Lower leg skin (tissue), 4 donors: ENCODE measurements at regions not wholly inside any gene's neighbourhood (a gene's known extent, or its start where the extent isn't known, plus 50 kb on each side); places are given as distances from the start of the nearest gene placed in this dataset.

Experiments
- DNase-seq, 2 donors: peaks; one replicate each; pipeline ENCODE4 v3.0.0-alpha.2; 2019; ENCODE audit warnings: low spot score in 2 of 2
- H3K4me3 ChIP-seq: fragments of 200-600 bp; sonication (generic); 2 replicates; pipeline ENCODE4 v1.5.1; 2017; ENCODE audit warnings: mild to moderate bottlenecking, low read depth; ENCODE audit not compliant: poor library complexity, severe bottlenecking
- POLR2A ChIP-seq, 2 donors: fragments of 450-650 bp; IDR thresholded peaks; one replicate each; pipeline ENCODE4 v1.6.1; 2016 to 2017; ENCODE audit warnings: antibody characterized with exemption in 2 of 2, mild to moderate bottlenecking in 1 of 2, moderate library complexity in 1 of 2
- WGBS, 2 donors: methylation state at CpG; one replicate each; pipeline ENCODE4 v1.1.5; 2018; 5-methylcytosine and 5-hydroxymethylcytosine counted together
- intact Hi-C: fragments of 100-400 bp; cut with DNase I; formaldehyde crosslinking; loops from one replicate; pipeline ENCODE4 v1.15.0; 2023; ENCODE audit warnings: low total_unique reads
- TF ChIP-seq, protein P1 (sequence below), 3 donors: fragments of 450-650 bp; IDR thresholded peaks; one replicate each; pipeline ENCODE4 v1.5.1; 2016; ENCODE audit warnings: antibody characterized with exemption in 3 of 3, mild to moderate bottlenecking in 3 of 3, moderate library complexity in 2 of 3

DNA sequence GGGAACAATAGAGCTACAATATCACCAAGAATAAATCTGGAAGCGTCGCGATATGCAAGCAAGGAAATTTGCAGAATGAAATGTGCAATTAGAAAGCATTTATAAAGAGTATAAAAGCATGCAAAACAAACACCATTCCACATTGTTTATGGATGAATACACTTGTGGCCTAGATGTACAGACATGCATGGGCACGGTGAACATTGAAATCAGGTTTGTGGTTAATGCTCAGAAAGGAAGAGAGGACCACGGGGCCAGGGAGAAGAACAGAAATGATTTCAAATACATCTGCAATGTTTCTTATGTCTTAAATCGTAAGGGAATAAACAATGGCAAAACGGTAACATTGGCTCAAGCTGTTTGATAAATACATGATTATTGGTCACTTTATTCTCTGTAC, 235.9 kb downstream of the FOXL1 start:
- peak in 1 of 2 donors; percentile 4 for DNase-seq
- 78 to 83% methylated on average over 7 of the region's 7 CpGs for WGBS, 2 donors
- H3K4me3 ChIP-seq: no peak overlapping the region
- TF ChIP-seq, protein P1, sequence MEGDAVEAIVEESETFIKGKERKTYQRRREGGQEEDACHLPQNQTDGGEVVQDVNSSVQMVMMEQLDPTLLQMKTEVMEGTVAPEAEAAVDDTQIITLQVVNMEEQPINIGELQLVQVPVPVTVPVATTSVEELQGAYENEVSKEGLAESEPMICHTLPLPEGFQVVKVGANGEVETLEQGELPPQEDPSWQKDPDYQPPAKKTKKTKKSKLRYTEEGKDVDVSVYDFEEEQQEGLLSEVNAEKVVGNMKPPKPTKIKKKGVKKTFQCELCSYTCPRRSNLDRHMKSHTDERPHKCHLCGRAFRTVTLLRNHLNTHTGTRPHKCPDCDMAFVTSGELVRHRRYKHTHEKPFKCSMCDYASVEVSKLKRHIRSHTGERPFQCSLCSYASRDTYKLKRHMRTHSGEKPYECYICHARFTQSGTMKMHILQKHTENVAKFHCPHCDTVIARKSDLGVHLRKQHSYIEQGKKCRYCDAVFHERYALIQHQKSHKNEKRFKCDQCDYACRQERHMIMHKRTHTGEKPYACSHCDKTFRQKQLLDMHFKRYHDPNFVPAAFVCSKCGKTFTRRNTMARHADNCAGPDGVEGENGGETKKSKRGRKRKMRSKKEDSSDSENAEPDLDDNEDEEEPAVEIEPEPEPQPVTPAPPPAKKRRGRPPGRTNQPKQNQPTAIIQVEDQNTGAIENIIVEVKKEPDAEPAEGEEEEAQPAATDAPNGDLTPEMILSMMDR (IDR thresholded peaks at IDR 0.05): no peak
- no peak for TF ChIP-seq POLR2A (IDR thresholded peaks at IDR 0.05)
- intact Hi-C loops: no loop called here

DNA sequence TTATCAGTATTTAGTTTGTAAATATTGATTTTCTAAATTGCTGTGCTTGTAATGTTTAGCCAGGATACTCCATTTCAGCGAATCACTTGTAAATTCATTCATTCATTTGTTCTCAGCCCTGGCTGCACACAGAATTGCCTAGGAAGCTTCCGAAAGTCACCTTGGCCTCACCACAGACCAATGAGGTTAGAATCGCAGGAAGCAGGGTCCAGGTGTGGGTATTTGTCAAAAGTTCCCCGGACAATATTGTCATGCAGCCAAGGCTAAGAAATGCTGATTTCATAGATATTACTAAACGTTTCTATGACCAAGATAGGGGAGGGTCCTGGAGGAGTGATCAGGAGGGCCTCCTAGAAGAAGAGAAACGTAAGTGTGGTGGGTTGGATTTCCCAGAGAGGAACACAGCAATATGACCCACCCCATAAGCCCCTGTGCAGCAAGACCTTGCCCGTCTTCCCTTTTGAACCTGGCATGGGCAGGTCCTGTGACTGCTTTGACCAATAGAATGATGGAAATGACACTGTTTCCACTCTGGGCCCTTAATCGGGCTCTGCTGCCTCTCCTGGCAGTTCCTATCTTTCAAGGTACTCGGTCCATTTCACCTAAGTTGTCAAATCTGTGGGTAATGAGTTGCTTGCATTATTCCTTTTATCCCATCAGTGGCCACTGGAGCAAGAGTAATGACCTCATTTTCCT, 238.7 kb downstream of the FOXL1 start:
- no peak overlapping the region for H3K4me3 ChIP-seq
- 75% methylated on average over 9 of the region's 9 CpGs for WGBS, 2 donors
- intact Hi-C loops: no loop called here

DNA sequence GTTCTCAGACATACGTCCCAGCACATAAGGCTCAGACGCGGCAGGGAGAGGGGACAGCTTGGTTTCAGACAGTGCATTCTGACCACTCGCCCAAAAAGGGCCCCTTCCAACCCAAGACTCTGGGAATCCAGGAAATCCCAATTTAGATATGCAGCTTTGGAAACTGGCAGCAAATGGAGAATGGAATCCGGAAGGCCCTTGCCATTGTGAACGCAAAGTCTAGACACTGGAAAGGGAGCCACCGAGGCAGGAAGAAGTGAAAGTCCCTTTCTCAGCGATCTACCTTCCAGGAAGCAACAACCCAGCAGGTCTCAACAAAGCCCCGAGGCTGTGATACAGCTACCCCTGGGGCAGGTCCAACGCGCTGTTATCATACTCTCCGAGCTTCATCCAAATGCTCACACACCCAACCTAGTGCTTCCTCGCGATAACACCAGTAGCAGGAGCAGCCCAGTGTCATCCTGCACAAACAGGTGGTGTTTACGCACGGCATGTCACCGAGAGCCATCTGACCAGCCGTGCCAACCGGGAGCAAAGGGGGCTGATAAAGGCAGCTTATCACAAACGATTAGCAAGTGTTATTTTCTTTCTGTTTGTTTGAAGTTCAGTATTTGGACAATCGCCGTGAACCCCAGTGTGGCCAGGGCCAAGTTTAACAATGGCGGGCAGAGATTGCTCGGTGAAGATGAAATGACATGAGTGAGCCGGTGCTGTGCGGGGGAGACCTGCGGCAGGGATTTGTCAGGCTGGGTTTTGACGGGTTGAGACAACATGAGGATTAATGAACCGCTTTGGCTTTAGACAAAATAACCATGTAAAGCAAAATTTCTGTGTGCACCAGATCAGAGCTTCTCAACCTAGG, 240.6 kb downstream of the FOXL1 start:
- intact Hi-C loops: no loop called here
- no peak for TF ChIP-seq POLR2A (IDR thresholded peaks at IDR 0.05)
- TF ChIP-seq, protein P1 (IDR thresholded peaks at IDR 0.05): no peak
- peak in 1 of 2 donors; percentile 80 for DNase-seq
- H3K4me3 ChIP-seq: no peak overlapping the region
- WGBS, 2 donors: 73 to 76% methylated on average over 29 of the region's 29 CpGs

More for the DNA sequence above, 238.7 kb downstream of the FOXL1 start:
- TF ChIP-seq POLR2A (IDR thresholded peaks at IDR 0.05): no peak
- TF ChIP-seq, protein P1 (IDR thresholded peaks at IDR 0.05): no peak
- DNase-seq: peak in 1 of 2 donors; percentile 28

DNA sequence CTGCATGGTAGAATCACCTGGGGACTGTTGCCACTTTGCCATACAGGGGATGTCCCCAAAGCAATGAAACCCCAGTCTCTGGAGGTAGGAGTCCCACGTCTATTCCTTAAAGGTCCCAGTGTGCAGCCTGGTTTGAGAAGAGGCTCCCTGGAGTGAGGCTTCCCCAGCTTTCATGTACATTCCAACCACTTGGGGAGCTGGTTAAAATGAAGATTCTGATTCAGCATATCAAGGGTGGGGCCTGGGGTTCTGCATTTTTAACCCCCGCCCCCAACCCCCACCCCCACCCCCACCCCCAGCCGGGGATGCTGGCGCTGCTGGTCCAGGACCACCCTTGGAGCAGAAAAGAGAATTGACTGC, 241.2 kb downstream of the FOXL1 start:
- no peak for TF ChIP-seq POLR2A (IDR thresholded peaks at IDR 0.05)
- TF ChIP-seq, protein P1 (IDR thresholded peaks at IDR 0.05): no peak
- intact Hi-C loops: no loop called here

DNA sequence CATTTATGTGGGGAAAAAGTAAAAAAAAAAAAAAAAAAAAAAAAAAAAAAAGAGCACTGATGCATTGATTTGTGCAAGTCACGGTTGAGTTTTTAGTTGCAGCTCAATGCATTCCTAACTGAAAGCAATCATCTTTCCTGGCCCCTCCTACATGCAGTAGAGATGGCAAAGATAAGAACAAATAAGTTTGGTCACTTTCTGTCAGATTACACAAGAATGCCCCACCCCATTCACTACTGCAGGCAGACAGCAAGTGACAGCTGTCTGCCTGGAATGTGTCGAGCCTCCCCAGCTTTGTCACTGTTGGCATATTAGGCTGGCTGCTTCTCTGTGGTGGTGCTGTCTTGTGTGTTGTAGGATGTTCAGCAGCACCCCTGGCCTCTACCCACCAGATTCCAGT, 243.5 kb downstream of the FOXL1 start:
- TF ChIP-seq, protein P1 (IDR thresholded peaks at IDR 0.05): no peak
- no peak for TF ChIP-seq POLR2A (IDR thresholded peaks at IDR 0.05)
- no peak overlapping the region for H3K4me3 ChIP-seq
- DNase-seq: no peak
- 71 to 75% methylated on average over 2 of the region's 2 CpGs for WGBS, 2 donors
- intact Hi-C loops: no loop called here

More for the DNA sequence above, 241.2 kb downstream of the FOXL1 start:
- peak in 1 of 2 donors; percentile 31 for DNase-seq
- 23 to 54% methylated on average over 4 of the region's 4 CpGs for WGBS, 2 donors
- H3K4me3 ChIP-seq: no peak overlapping the region
